ENCODE measurements at regions not wholly inside any gene's neighbourhood (a gene's known extent, or its start where the extent isn't known, plus 50 kb on each side); places are given as distances from the start of the nearest gene placed in this dataset.

DNA sequence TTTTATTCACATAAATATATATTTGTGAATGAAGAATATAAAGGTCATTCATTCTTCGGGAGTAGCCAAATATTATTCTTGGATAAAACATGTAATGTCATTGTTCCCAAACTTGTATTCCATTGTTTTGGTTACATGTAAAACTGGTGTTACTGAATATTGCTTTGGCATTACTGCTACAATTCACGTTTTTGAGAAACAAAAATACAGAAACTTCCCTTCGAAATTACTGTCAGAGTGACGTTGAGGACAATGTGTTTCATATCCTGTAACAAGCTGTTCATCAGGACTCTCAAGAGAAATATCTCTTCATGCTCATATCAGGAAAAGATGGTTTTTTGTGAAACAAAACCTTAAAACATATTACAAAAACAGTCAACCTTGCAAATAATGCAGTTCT is 258.9 kb upstream of the DDX53 start:
- Histone ChIP-seq H3K27me3 (ENCODE audit: insufficient read depth, low read length) (no peaks in the 10 kb centered on the region), H3K36me3 (ENCODE audit: insufficient read depth, low read depth, low read length) (no peaks in the 10 kb centered on the region), H3K9ac (ENCODE audit: low read depth, low read length) (no peak overlapping the region), H3K9me3 (ENCODE audit: insufficient read depth, low read depth, low read length) (no peaks in the 10 kb centered on the region), H3K4me3 (ENCODE audit: low read length) (no peak overlapping the region), H3K27ac (ENCODE audit: low read length) (no peak overlapping the region), H3K4me1 (ENCODE audit: insufficient read depth, low read length) (no peaks in the 10 kb centered on the region)

GRCh38 chrX:22742174-22742573 is 257.6 kb upstream of the DDX53 start:
- Histone ChIP-seq H3K4me3 (ENCODE audit: low read length) (no peak overlapping the region), H3K27ac (ENCODE audit: low read length) (no peak overlapping the region), H3K9ac (ENCODE audit: low read depth, low read length) (no peak overlapping the region), H3K36me3 (ENCODE audit: insufficient read depth, low read depth, low read length) (no peaks in the 10 kb centered on the region), H3K27me3 (ENCODE audit: insufficient read depth, low read length) (no peaks in the 10 kb centered on the region), H3K4me1 (ENCODE audit: insufficient read depth, low read length) (no peaks in the 10 kb centered on the region), H3K9me3 (ENCODE audit: insufficient read depth, low read depth, low read length) (no peaks in the 10 kb centered on the region)

DNA sequence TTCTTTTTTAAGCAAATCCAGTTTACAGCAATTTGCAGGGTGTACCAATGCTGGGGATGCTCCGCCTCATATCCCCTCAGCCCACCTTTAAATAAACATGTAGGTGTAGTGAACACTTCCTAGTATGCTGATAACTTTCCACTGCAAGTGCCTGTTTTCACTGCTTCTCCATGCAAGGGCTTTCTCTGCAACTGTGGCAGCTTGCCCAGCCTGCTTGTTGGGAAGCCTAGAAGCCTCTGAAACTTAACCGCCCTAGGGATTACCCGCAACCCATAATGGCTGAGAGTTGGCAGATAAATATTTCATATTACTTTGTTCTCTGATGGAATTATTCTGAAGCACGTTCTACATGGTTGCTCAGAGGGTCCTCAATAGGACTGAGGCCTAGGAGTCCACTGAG is 253.7 kb upstream of the DDX53 start:
- no peaks in the 10 kb centered on the region for H3K27me3 ChIP-seq (ENCODE audit: insufficient read depth, low read length)
- no peak overlapping the region for H3K9ac ChIP-seq (ENCODE audit: low read depth, low read length)

DNA sequence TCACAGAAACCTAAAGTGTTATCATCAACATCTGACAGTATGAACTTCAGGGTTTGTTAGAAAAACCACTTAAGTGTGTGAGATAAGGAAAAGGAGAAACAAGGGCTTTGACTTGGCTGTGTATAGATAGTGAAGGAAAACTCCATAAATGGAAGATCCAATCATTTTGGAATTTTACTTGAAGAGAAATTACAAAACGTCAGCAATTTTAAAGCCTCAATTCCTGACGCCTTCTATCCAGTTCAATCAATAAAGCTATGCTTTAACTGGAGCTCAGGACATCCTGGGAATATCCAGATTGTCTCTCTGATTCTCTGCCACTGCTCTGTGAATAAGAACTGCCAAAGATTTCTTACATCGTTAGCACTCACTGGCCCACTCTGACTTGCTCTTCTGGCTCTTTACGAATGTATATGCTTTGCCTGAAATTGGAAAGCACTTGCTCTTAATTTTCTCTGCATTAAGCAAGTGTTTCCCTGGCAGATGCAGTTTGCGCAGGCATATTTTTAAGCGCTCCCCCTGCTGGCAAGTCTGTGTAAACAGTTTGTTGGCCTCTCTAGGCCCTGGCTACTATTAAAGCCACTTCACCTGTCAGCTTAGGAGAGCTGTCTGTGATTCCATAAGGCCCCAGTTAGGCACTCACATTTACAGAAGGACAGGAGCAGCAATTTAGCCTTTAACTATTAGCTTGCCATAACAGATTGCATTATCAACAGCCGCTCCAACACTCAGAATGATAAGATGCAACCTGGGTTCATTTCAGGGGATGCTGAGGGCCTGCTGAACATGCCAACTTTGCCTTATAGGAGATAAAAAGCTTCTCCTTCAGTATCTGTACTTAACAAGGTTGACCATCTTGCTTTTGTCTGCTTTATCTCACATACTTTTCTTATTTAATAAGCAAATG is 251.4 kb upstream of the DDX53 start:
- H3K9ac ChIP-seq (ENCODE audit: low read depth, low read length) = no peak overlapping the region
- H3K27me3 ChIP-seq (ENCODE audit: insufficient read depth, low read length) = no peaks in the 10 kb centered on the region
- no peaks in the 10 kb centered on the region for H3K36me3 ChIP-seq (ENCODE audit: insufficient read depth, low read depth, low read length)
- H3K4me1 ChIP-seq (ENCODE audit: insufficient read depth, low read length) = no peaks in the 10 kb centered on the region
- no peak overlapping the region for H3K4me3 ChIP-seq (ENCODE audit: low read length)
- H3K27ac ChIP-seq (ENCODE audit: low read length) = no peak overlapping the region
- no peaks in the 10 kb centered on the region for H3K9me3 ChIP-seq (ENCODE audit: insufficient read depth, low read depth, low read length)

More for the DNA sequence above, 253.7 kb upstream of the DDX53 start:
- no peaks in the 10 kb centered on the region for H3K36me3 ChIP-seq (ENCODE audit: insufficient read depth, low read depth, low read length)
- H3K9me3 ChIP-seq (ENCODE audit: insufficient read depth, low read depth, low read length) = no peaks in the 10 kb centered on the region
- no peaks in the 10 kb centered on the region for H3K4me1 ChIP-seq (ENCODE audit: insufficient read depth, low read length)
- no peak overlapping the region for H3K4me3 ChIP-seq (ENCODE audit: low read length)
- no peak overlapping the region for H3K27ac ChIP-seq (ENCODE audit: low read length)

- no peak overlapping the region for H3K9ac ChIP-seq (ENCODE audit: low read depth, low read length)
These were observed 240.8 kb upstream of the DDX53 start for GRCh38 chrX:22758807-22759481.

DNA sequence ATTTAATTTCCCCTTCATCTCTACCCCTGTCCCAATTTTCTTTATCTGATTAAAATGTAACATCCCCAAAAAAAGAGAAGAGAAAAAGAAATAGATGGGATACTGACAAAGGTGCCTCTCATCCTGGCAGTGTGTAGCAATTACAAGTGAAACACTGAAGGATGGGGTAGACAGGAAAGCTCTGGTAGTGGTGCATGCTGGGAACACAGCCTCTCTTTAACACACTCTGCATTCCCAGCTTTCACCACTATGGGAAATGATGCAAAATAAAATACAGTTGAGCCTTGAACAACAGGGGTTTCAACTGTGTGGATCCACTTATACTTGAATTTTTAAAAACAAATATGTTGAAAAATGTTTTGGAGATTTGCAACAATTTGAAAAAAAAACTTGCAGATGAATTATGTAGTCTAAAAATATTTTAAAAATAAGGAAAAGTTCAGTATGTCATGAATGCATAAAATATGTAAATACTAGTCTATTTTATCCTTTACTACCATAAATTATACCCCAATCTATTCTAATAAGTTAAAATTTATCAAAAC is 239.2 kb upstream of the DDX53 start:
- H3K27ac ChIP-seq (ENCODE audit: low read length) = no peak overlapping the region
- H3K9ac ChIP-seq (ENCODE audit: low read depth, low read length) = no peak overlapping the region
- H3K4me1 ChIP-seq (ENCODE audit: insufficient read depth, low read length) = no peaks in the 10 kb centered on the region
- no peaks in the 10 kb centered on the region for H3K27me3 ChIP-seq (ENCODE audit: insufficient read depth, low read length)
- no peaks in the 10 kb centered on the region for H3K36me3 ChIP-seq (ENCODE audit: insufficient read depth, low read depth, low read length)
- H3K9me3 ChIP-seq (ENCODE audit: insufficient read depth, low read depth, low read length) = no peaks in the 10 kb centered on the region
- no peak overlapping the region for H3K4me3 ChIP-seq (ENCODE audit: low read length)

More at GRCh38 chrX:22758807-22759481, 240.8 kb upstream of the DDX53 start:
- Histone ChIP-seq H3K36me3 (ENCODE audit: insufficient read depth, low read depth, low read length) (no peaks in the 10 kb centered on the region), H3K27me3 (ENCODE audit: insufficient read depth, low read length) (no peaks in the 10 kb centered on the region), H3K9me3 (ENCODE audit: insufficient read depth, low read depth, low read length) (no peaks in the 10 kb centered on the region), H3K4me3 (ENCODE audit: low read length) (no peak overlapping the region), H3K27ac (ENCODE audit: low read length) (no peak overlapping the region), H3K4me1 (ENCODE audit: insufficient read depth, low read length) (no peaks in the 10 kb centered on the region)

DNA sequence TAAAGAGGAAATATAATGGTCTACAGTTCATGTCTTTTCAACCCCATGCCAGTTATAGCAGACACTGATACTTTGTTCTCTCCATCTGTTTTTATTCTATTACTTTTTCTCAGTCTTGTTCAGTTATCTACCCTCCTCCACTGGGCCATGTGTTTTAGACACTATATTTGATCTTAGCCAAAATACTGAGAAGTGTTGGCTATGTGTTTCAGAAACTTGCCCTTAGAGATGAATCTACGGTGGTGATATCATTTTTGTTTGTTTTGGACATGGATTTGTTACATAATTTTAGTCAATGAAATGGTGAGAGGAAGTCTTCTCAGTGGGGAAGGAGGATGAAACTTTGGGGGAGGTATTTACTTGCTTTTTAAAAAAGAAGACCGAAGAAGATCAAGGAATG is 211.5 kb upstream of the DDX53 start:
- Histone ChIP-seq H3K36me3 (ENCODE audit: insufficient read depth, low read depth, low read length) (no peaks in the 10 kb centered on the region), H3K4me3 (ENCODE audit: low read length) (no peak overlapping the region), H3K27ac (ENCODE audit: low read length) (no peak overlapping the region), H3K9me3 (ENCODE audit: insufficient read depth, low read depth, low read length) (no peaks in the 10 kb centered on the region), H3K9ac (ENCODE audit: low read depth, low read length) (no peak overlapping the region), H3K27me3 (ENCODE audit: insufficient read depth, low read length) (no peaks in the 10 kb centered on the region), H3K4me1 (ENCODE audit: insufficient read depth, low read length) (no peaks in the 10 kb centered on the region)

GRCh38 chrX:22795671-22796070 is 204.1 kb upstream of the DDX53 start:
- Histone ChIP-seq H3K9me3 (ENCODE audit: insufficient read depth, low read depth, low read length) (no peaks in the 10 kb centered on the region), H3K9ac (ENCODE audit: low read depth, low read length) (no peak overlapping the region), H3K4me3 (ENCODE audit: low read length) (no peak overlapping the region), H3K4me1 (ENCODE audit: insufficient read depth, low read length) (peaks cover 3% of the 10 kb centered on the region; the same call in 1 of the 2 replicates), H3K36me3 (ENCODE audit: insufficient read depth, low read depth, low read length) (no peaks in the 10 kb centered on the region), H3K27ac (ENCODE audit: low read length) (no peak overlapping the region), H3K27me3 (ENCODE audit: insufficient read depth, low read length) (no peaks in the 10 kb centered on the region)

DNA sequence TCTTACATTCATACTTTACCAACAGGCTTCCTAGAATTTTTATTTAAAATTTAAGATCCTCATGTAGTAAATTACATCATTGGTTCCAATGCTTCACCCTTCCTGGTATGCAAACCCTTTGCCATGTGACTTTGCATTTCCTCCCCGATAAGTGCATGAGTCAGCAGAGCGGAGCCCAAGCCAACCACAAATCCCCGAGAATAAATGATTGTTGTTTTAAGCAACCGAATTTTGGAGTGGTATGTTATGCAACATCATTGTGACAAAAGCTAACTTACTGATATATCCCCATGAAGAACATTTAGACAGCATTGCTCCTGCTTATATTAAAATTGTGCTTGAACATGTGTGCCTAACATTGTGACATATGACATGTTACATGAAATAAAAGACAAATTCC is 199.4 kb upstream of the DDX53 start:
- H3K27ac ChIP-seq (ENCODE audit: low read length) = no peak overlapping the region
- no peaks in the 10 kb centered on the region for H3K9me3 ChIP-seq (ENCODE audit: insufficient read depth, low read depth, low read length)
- no peaks in the 10 kb centered on the region for H3K27me3 ChIP-seq (ENCODE audit: insufficient read depth, low read length)
- H3K4me1 ChIP-seq (ENCODE audit: insufficient read depth, low read length) = peaks cover 3% of the 10 kb centered on the region; the same call in 1 of the 2 replicates
- no peak overlapping the region for H3K9ac ChIP-seq (ENCODE audit: low read depth, low read length)
- H3K4me3 ChIP-seq (ENCODE audit: low read length) = no peak overlapping the region
- H3K36me3 ChIP-seq (ENCODE audit: insufficient read depth, low read depth, low read length) = no peaks in the 10 kb centered on the region

- Histone ChIP-seq H3K9ac (ENCODE audit: low read depth, low read length) (no peak overlapping the region), H3K27ac (ENCODE audit: low read length) (no peak overlapping the region), H3K36me3 (ENCODE audit: insufficient read depth, low read depth, low read length) (no peaks in the 10 kb centered on the region), H3K9me3 (ENCODE audit: insufficient read depth, low read depth, low read length) (no peaks in the 10 kb centered on the region), H3K4me3 (ENCODE audit: low read length) (no peak overlapping the region), H3K4me1 (ENCODE audit: insufficient read depth, low read length) (peaks cover 3% of the 10 kb centered on the region; the same call in 1 of the 2 replicates), H3K27me3 (ENCODE audit: insufficient read depth, low read length) (no peaks in the 10 kb centered on the region)
These were observed 199.0 kb upstream of the DDX53 start for GRCh38 chrX:22800806-22801205.

DNA sequence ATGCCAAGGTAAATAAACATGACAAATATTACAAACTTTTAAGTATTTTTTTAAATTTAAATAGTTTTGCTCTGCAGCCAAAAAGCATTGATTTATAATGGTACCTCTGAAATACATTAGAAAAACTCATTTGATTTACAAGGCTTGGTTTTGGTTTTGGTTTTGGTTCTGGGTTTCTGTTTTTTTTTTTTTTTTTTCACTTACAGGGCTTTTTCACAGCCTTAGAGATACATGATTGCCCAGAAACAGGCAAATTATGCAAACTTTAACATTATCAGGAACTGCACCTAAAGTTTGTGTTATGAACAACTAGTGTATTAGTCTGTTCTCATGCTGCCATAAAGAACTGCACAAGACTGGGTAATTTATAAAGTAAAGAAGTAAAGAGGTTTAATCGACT is 196.4 kb upstream of the DDX53 start:
- no peaks in the 10 kb centered on the region for H3K9me3 ChIP-seq (ENCODE audit: insufficient read depth, low read depth, low read length)
- H3K4me3 ChIP-seq (ENCODE audit: low read length) = no peak overlapping the region
- no peak overlapping the region for H3K27ac ChIP-seq (ENCODE audit: low read length)
- H3K9ac ChIP-seq (ENCODE audit: low read depth, low read length) = no peak overlapping the region
- H3K4me1 ChIP-seq (ENCODE audit: insufficient read depth, low read length) = peaks cover 3% of the 10 kb centered on the region; the same call in 1 of the 2 replicates
- no peaks in the 10 kb centered on the region for H3K36me3 ChIP-seq (ENCODE audit: insufficient read depth, low read depth, low read length)
- H3K27me3 ChIP-seq (ENCODE audit: insufficient read depth, low read length) = no peaks in the 10 kb centered on the region

DNA sequence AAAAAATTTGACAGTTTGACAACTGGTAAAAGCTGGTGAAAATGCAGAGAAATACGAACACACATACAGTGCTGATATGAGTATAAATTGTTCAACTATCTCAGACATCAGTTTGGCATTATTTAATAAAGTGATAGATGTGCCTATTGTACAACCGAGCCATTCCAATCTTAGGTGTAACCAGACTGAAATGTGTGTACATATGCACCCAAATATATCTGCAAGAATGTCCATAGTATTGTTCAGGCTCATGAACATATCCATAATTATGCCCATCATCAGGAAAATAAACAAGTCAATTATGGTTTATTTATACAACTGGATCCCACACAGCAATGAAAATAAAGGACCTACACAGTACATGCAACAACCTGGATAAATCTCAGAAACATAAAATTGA is 188.9 kb upstream of the DDX53 start:
- Histone ChIP-seq H3K36me3 (ENCODE audit: insufficient read depth, low read depth, low read length) (no peaks in the 10 kb centered on the region), H3K27me3 (ENCODE audit: insufficient read depth, low read length) (no peaks in the 10 kb centered on the region)

More for the DNA sequence above, 188.9 kb upstream of the DDX53 start:
- no peak overlapping the region for H3K9ac ChIP-seq (ENCODE audit: low read depth, low read length)
- no peak overlapping the region for H3K27ac ChIP-seq (ENCODE audit: low read length)
- no peak overlapping the region for H3K4me3 ChIP-seq (ENCODE audit: low read length)
- no peaks in the 10 kb centered on the region for H3K9me3 ChIP-seq (ENCODE audit: insufficient read depth, low read depth, low read length)
- no peaks in the 10 kb centered on the region for H3K4me1 ChIP-seq (ENCODE audit: insufficient read depth, low read length)
